IMR-90 (cell line): ENCODE measurements at regions not wholly inside any gene's neighbourhood (a gene's known extent, or its start where the extent isn't known, plus 50 kb on each side); places are given as distances from the start of the nearest gene placed in this dataset.

Experiments
- ATAC-seq: fragments of 200-7000 bp; cut with Tn5 transposase; 2 replicates; pipeline ENCODE4 v1.9.1; 2020; ENCODE audit warnings: low read depth, mild to moderate bottlenecking, moderate library complexity
- BruUV-seq: library from RNA; stranded (reverse); fragments of 400-500 nt; replicated peaks from 2 replicates; lab custom pipeline; 2021; lab: Mats Ljungman, UMichigan
- CTCF ChIA-PET: fragments of 300-600 bp; formaldehyde crosslinking; extraction: SDS; loops from one replicate; lab custom pipeline; 2021; ENCODE audit warnings: antibody characterized with exemption; lab: Yijun Ruan, JAX
- POLR2A ChIA-PET: fragments of 300-600 bp; sonication (Branson Sonifier 250); formaldehyde crosslinking; loops from one replicate; lab custom pipeline; 2022; ENCODE audit warnings: antibody characterized with exemption; ENCODE audit not compliant: unreplicated experiment; lab: Charles Lee
- DNase-seq: peaks from one replicate; pipeline ENCODE4 v3.0.0; 2013
- H2AFZ ChIP-seq: replicated peaks from 2 replicates; pipeline ENCODE3; 2013; ENCODE audit warnings: low read length, mild to moderate bottlenecking; ENCODE audit not compliant: poor library complexity
- H2AK5ac ChIP-seq: 2 replicates; pipeline ENCODE4 v1.6.1; 2013; ENCODE audit warnings: low read depth, low read length, inconsistent platforms
- H2AK9ac ChIP-seq: replicated peaks from 2 replicates; pipeline ENCODE3; 2013; ENCODE audit warnings: mild to moderate bottlenecking, low read depth, low read length, moderate library complexity; ENCODE audit not compliant: poor library complexity
- H2BK120ac ChIP-seq: 2 replicates; pipeline ENCODE4 v1.6.1; 2013; ENCODE audit warnings: low read depth, low read length, inconsistent platforms
- H2BK15ac ChIP-seq: 3 replicates; pipeline ENCODE4 v1.6.1; 2013; ENCODE audit warnings: low read depth, low read length, inconsistent platforms
- H2BK20ac ChIP-seq: 2 replicates; pipeline ENCODE4 v1.6.1; 2013; ENCODE audit warnings: low read depth, mild to moderate bottlenecking, inconsistent platforms, low read length, moderate library complexity
- H2BK5ac ChIP-seq: 2 replicates; pipeline ENCODE4 v1.6.1; 2013; ENCODE audit warnings: mild to moderate bottlenecking, low read depth, low read length, inconsistent platforms; ENCODE audit not compliant: poor library complexity, severe bottlenecking
- H3K14ac ChIP-seq: replicated peaks from 2 replicates; pipeline ENCODE4 v1.6.1; 2013; ENCODE audit warnings: low read depth, low read length, inconsistent platforms
- H3K18ac ChIP-seq: 2 replicates; pipeline ENCODE4 v1.6.1; 2013; ENCODE audit warnings: low read depth, low read length, control low read depth
- H3K23ac ChIP-seq: 2 replicates; pipeline ENCODE4 v1.6.1; 2013; ENCODE audit warnings: low read depth, low read length, inconsistent platforms
- H3K27ac ChIP-seq: 2 replicates; pipeline ENCODE4 v1.5.1; 2013; ENCODE audit warnings: mild to moderate bottlenecking, control low read depth, low read length; ENCODE audit not compliant: insufficient read depth
- H3K27me3 ChIP-seq: 2 replicates; pipeline ENCODE4 v1.6.1; 2013; ENCODE audit warnings: low read length; ENCODE audit not compliant: control insufficient read depth, insufficient read depth
- H3K36me3 ChIP-seq: 2 replicates; pipeline ENCODE4 v1.6.1; 2013; ENCODE audit warnings: low read length, mixed read lengths; ENCODE audit not compliant: control insufficient read depth, insufficient read depth
- H3K4ac ChIP-seq: 2 replicates; pipeline ENCODE4 v1.6.1; 2013; ENCODE audit warnings: low read depth, low read length, inconsistent platforms
- H3K4me1 ChIP-seq: 2 replicates; pipeline ENCODE4 v1.6.1; 2013; ENCODE audit warnings: low read length, mixed read lengths; ENCODE audit not compliant: control insufficient read depth, insufficient read depth
- H3K4me2 ChIP-seq: 2 replicates; pipeline ENCODE4 v1.6.1; 2013; ENCODE audit warnings: low read depth, mild to moderate bottlenecking, control low read depth, low read length, moderate library complexity
- H3K4me3 ChIP-seq: 2 replicates; pipeline ENCODE4 v1.5.1; 2013; ENCODE audit warnings: low read depth, mild to moderate bottlenecking, control low read depth, low read length, moderate library complexity; ENCODE audit not compliant: insufficient read depth
- H3K56ac ChIP-seq: 2 replicates; pipeline ENCODE4 v1.6.1; 2013; ENCODE audit warnings: low read length, inconsistent platforms; ENCODE audit not compliant: insufficient read depth; ENCODE audit errors: extremely low read depth
- H3K79me1 ChIP-seq, 2 experiments: 2 replicates each; pipeline ENCODE4 v1.6.1; 2013; ENCODE audit warnings: low read length in 2 of 2, inconsistent platforms in 1 of 2, low read depth in 1 of 2
- H3K9ac ChIP-seq: 2 replicates; pipeline ENCODE4 v1.6.1; 2013; ENCODE audit warnings: low read depth, low read length, control low read depth
- H3K9me1 ChIP-seq: 2 replicates; pipeline ENCODE4 v1.6.1; 2013; ENCODE audit warnings: low read length, inconsistent platforms; ENCODE audit not compliant: insufficient read depth
- H3K9me3 ChIP-seq: 2 replicates; pipeline ENCODE4 v1.6.1; 2013; ENCODE audit warnings: low read length; ENCODE audit not compliant: control insufficient read depth, insufficient read depth
- H4K20me1 ChIP-seq: 2 replicates; pipeline ENCODE4 v1.6.1; 2013; ENCODE audit warnings: low read length, inconsistent platforms; ENCODE audit not compliant: insufficient read depth
- H4K5ac ChIP-seq: 2 replicates; pipeline ENCODE4 v1.6.1; 2013; ENCODE audit warnings: mild to moderate bottlenecking, low read depth, low read length, control low read depth
- H4K8ac ChIP-seq, 2 experiments: 2 replicates each; pipeline ENCODE4 v1.6.1; 2013; ENCODE audit warnings: low read depth in 2 of 2, low read length in 2 of 2, control low read depth in 1 of 2, inconsistent platforms in 1 of 2
- H4K91ac ChIP-seq: 2 replicates; pipeline ENCODE4 v1.6.1; 2013; ENCODE audit warnings: low read depth, low read length, inconsistent platforms; ENCODE audit not compliant: insufficient read depth
- MAZ ChIP-seq: IDR thresholded peaks from 2 replicates; pipeline ENCODE4 v1.6.1; 2012; ENCODE audit warnings: low read depth, mild to moderate bottlenecking, low read length, improper control_type of control experiment, moderate library complexity, borderline replicate concordance
- POLR2A ChIP-seq: IDR thresholded peaks from 2 replicates; pipeline ENCODE4 v1.6.1; 2012; ENCODE audit warnings: mild to moderate bottlenecking, low read depth, low read length
- RFX5 ChIP-seq: IDR thresholded peaks from 2 replicates; pipeline ENCODE4 v1.8.0; 2012; ENCODE audit warnings: low read depth, mild to moderate bottlenecking, low read length, moderate library complexity
- WGBS, 2 experiments: methylation state at CpG; one replicate each; pipeline versions ENCODE4 v1.1.5 to v1.1.7; 2013; ENCODE audit warnings: missing lambda C conversion rate in 2 of 2; ENCODE audit not compliant: insufficient read length in 1 of 2; ENCODE audit errors: extremely low coverage in 2 of 2; 5-methylcytosine and 5-hydroxymethylcytosine counted together
- dilution Hi-C: fragments of 300-500 bp; cut with HindIII; formaldehyde crosslinking; loops from one replicate; pipeline ENCODE4 v1.14.3; 2018; ENCODE audit warnings: low sequenced_read_pairs; ENCODE audit not compliant: unreplicated experiment
- in situ Hi-C: fragments of 300-500 bp; cut with MboI; formaldehyde crosslinking; loops from 3 replicates; pipeline ENCODE4 v1.14.3; 2019; ENCODE audit warnings: low sequenced_read_pairs, inconsistent platforms, mixed read lengths
- intact Hi-C: fragments of 100-400 bp; cut with micrococcal nuclease; formaldehyde crosslinking; loops from 2 replicates; pipeline ENCODE4 v1.10.0; 2022

DNA sequence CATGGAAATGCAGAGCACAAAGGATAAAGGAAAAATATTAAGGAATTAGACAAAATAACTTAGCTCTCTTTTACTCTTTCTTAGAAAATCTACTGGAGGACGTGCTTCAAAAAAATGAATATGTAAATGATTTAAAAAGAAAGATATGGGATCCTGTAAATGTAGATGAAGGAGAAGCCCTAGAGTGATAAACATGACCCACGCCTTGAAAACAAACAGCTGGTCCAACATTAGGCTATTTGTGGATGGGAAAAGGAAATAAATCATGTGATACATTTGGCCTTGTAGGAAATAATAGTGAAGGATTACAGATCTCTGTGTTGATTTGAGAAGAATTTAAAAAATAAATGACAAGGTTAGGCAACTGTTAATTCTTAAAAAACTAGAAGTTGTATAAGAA, 492.1 kb upstream of the SLC39A10 start:
- DNase-seq (no peak), ATAC-seq (no peak)
- no peak overlapping the region for H3K18ac ChIP-seq
- H3K27me3 ChIP-seq: no peaks in the 10 kb centered on the region
- no TSS peak for BruUV-seq
- in situ Hi-C loops (no loop called here), dilution Hi-C loops (no loop called here), intact Hi-C loops (no loop called here)
- H2AK5ac ChIP-seq: no peak overlapping the region
- H3K4me1 ChIP-seq: no peaks in the 10 kb centered on the region
- H2BK15ac ChIP-seq: no peak overlapping the region
- no peak overlapping the region for H3K4me2 ChIP-seq
- POLR2A ChIA-PET: no interaction called here
- H4K5ac ChIP-seq: no peak overlapping the region
- H2BK5ac ChIP-seq: no peak overlapping the region
- H4K91ac ChIP-seq: no peak overlapping the region
- no peaks in the 10 kb centered on the region for H3K79me1 ChIP-seq
- H3K23ac ChIP-seq: no peak overlapping the region
- H3K14ac ChIP-seq: no peak overlapping the region
- no peaks in the 10 kb centered on the region for H3K36me3 ChIP-seq
- no peak overlapping the region for H4K8ac ChIP-seq
- H3K4ac ChIP-seq: no peak overlapping the region
- no peak overlapping the region for H3K56ac ChIP-seq
- H3K9ac ChIP-seq: no peak overlapping the region
- TF ChIP-seq MAZ (no peak), POLR2A (no peak), RFX5 (no peak)
- H2BK120ac ChIP-seq: no peak overlapping the region
- H3K9me1 ChIP-seq: no peaks in the 10 kb centered on the region
- no peak overlapping the region for H3K27ac ChIP-seq
- no peaks in the 10 kb centered on the region for H4K20me1 ChIP-seq
- no peak overlapping the region for H2AFZ ChIP-seq
- CTCF ChIA-PET: no interaction called here
- no CpG with 5 or more reads among the region's 2 CpGs for WGBS, 2 experiments
- no peak overlapping the region for H3K4me3 ChIP-seq
- no peaks in the 10 kb centered on the region for H3K9me3 ChIP-seq
- H2AK9ac ChIP-seq: no peak overlapping the region
- no peak overlapping the region for H2BK20ac ChIP-seq
